Activated CD4-positive, CD25-positive, alpha-beta regulatory T cell (primary cell): ENCODE measurements at regions not wholly inside any gene's neighbourhood (a gene's known extent, or its start where the extent isn't known, plus 50 kb on each side); places are given as distances from the start of the nearest gene placed in this dataset.
"Not testable (repeated sequence)": the region's sequence is repeated elsewhere in the genome, so short reads cannot be mapped to it uniquely, and the experiment has no call there.

ENCODE experiments used
- DNase-seq, 4 experiments: peaks; one replicate each; lab custom pipeline; 2025; lab: John Stamatoyannopoulos, UW

DNA sequence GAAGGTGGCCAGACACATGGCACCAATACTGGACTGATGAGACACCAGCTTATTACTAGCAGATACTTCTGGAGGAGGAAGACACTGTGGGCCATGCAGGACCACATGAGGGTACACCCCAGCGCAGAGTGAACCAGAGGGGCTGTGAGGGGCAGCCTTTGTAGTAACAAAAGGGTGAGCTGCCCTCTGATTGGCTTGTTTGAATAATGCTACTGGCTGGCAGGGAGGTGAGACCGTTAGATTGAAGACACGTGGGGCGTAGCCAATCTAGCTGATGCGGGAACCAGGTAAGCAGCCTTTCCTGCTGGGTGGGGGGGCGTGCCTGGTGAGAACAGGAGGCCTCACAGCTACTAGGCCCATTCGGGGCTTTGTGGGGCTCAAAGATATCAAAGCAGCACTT lies 102.8 kb upstream of the SEC14L1 start:
- no peak for DNase-seq

DNA sequence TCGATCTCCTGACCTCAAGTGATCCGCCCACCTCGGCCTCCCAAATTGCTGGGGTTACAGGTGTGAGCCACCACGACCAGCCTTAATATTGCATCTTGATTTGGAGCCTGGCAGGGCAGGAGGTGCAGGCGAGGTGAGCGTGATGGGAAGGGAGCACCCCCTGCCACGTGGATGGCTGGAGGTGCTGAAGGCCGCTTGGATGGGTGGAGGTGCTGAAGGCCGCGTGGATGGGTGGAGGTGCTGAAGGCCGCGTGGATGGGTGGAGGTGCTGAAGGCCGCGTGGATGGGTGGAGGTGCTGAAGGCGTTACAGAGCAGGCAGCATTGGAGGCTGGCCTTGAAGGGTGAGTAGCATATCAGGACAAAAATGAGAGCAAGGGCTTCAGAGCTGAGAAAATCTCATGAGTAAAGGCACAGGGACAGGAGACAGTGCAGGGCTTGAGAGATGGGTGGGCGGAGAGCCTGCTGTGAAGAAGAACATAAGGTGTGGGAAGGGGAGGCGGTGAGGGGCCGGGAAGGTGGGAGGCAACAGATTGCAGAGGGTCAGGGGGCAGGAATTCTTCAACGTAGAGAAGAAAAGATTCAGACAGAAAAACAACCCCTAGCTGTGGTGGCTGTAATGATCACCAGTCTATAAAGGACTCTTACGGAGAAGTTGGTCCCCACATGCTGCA lies 101.7 kb upstream of the SEC14L1 start:
- DNase-seq: no peak

DNA sequence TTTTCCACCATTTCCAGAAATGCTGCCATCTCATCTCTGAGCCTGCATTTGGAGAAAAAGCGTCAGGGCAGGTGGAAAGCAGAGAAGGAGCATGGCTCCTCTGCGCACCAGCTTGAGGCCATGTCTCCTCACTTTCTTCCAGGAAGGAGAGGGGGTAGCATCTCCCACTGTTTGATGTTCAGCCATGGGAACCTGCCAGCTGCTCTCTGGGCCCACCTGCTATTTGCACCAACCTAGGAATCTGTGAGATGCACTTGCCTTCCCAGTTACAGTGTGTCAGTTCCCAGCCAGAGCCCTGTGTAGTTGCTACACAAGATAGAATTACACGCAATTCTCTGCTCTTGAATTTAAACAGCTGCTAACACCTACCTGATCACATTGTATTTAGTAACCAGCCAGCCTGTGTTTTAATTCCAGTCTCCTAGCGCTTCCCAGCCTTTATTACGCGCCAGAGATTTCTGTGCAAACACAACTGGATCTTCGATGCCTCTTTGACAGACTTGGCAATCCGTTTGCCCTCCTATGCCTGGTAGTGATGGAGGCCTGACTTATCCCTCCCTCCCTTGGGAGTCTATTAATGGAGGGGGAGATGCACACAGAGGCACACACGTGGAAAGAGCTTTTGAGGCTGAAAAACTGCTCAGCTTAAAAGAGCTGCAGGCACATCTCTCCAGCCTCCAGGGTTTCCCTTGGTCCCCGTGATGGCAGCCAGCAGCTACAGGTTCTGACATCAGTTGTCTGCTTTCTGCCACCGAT lies 98.1 kb upstream of the SEC14L1 start:
- no peak for DNase-seq

DNA sequence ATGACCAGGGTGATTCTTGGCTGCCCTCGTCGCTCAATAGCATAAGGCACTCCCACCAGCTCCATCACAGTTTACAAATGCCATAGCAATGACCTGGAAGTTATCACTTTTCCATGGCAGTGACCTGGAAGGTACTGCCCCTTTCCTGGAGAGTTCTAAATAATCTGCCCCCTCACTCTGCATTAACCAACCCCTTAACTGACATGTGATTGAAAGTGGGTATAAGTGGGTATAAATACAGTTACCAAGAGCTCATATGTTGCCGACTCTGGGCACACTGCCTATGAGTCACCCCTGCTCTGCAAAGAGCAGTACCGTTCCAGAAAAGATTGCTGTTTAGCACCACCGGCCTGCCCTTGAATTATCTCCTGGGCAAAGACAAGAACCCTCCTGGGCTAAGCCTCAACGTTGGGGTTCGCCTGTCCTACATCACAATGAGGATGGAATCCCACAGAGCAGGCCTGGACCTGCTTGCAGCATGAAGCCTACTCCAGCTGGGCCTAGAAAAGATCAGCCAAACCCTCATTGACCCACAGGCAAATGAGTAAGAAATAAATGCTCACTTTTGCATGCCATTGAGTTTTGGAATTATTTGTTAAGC lies 95.2 kb upstream of the SEC14L1 start:
- no peak for DNase-seq

DNA sequence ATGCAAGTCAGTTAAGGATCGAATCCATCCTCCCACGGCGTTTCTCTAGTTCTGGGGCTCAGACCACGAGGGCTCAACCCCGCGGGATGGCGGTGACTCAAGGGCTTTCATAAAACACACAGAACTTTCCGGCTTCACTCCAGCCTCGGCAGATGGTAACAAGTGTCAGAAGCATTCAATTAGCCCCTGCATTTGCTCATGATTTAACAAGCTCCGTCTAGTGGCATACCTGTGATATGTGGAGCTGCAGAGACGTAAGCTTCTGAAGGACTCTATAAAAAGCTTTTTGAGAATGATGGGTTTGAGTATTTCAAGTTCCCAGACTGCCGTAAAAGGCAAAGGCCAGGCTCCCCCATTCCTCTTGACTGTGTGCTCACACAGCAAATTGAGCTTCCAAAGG lies 91.3 kb upstream of the SEC14L1 start:
- DNase-seq: no peak

DNA sequence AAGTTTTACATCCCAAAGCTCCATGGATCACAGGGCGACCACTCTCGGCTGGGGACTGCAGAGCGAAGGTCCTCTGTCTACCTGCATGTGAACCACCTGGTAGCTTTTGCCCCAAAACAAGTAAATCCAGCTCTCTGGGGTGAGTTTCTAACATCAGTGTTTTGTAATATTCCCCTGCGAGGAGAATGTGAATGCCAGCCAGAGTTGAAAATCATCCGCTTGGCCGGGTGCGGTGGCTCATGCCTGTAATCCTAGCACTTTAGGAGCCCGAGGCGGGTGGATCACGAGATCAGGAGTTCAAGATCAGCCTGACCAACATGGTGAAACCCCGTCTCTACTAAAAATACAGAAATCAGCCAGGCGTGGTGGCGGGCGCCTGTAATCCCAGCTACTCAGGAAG lies 89.9 kb upstream of the SEC14L1 start:
- DNase-seq: not testable (repeated sequence)

DNA sequence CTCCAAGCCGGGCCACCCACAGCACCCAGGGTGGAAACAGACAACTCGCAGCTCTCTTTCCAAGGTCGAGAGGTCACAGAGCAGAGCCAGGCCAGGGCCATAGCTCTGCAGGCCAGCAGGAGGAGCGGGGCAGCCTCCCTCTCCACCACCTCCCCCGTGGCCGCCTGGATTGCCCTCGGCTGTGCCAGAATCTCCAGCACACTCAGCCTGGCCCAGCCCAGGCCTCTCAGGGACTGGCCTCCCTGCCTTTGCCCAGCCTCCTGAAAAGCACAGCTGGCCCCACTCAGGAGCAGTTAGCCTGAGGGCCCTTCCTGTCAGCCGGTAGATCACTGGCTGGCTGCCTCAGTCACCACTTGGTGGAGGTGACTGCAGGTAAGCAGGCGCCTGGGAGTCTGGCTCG lies 85.8 kb upstream of the SEC14L1 start:
- no peak for DNase-seq

DNA sequence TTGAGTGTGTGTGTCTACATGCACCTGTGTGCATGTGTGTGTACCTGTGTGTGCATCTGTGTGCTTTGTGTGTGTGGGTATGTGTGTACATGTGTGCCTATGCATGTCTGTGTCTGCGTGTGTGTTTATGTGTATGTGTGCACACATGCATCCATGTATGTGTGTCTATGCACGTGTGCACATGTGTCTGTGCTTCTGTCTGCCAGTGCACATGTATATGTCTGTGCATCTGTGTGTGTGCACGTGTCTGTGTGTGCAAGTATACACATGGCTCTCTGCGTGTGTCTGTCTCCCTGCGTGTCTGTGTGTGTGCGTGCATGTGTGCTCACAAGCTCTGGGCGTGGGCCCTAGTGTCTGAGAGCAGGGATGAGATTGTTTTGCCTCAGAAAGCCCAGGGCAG lies 85.3 kb upstream of the SEC14L1 start:
- no peak for DNase-seq

DNA sequence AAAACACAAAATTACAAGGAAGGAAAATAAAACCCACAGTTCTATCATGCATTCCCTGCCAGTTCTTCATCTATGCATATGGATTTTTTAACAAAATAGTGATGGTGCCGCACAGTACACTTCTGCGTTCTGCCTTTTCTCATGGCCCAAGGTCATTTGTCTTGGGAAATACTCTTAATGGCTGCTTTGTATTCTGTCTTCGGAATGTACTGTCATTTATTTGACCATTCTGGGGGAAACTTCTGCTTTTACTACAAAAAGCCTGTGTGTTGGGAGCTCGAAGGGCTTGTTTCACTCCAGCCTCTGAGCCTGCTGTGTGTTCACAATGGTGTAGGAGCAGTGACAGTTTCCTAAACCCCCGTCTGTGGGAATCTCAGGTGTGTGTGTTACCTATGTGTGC lies 82.8 kb upstream of the SEC14L1 start:
- DNase-seq: no peak

DNA sequence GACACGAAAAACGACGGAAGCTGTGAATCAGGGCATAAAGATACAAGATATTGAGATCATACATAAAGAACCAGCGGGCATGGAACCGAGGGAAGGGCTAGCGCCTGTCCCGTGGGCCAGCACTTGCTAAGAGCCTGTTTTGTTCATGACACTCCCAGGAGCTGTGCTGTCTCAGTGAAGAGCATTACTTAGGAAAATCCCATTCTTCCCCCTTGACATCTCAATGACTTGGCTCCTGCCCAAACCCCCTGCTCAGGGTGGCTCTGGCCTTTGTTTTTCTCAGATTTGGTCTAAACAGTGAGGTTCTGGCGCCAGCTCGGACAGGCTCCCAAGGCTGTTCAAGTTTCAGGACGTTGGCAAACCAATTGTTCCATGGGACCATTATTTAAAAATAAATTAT lies 79.1 kb upstream of the SEC14L1 start:
- no peak for DNase-seq

DNA sequence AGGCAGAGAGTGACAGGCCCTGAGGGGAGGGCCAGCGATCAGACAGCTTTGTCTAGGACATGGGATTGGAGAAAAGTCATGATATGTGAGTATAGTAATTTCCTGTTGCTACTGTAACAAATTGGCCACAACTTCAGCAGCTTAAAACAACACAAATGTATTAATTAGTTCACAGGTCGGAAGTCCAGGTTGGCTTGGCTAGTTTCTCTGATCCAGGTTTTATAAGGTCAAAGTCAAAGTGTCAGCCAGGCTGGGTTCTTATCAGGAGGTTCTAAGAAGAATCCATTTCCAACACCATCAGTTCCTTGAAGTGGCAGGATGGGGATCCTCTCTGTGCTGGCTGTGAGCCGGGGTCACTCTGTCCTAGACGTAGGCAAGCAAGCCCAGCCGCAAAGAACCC lies 76.2 kb upstream of the SEC14L1 start:
- DNase-seq: no peak

DNA sequence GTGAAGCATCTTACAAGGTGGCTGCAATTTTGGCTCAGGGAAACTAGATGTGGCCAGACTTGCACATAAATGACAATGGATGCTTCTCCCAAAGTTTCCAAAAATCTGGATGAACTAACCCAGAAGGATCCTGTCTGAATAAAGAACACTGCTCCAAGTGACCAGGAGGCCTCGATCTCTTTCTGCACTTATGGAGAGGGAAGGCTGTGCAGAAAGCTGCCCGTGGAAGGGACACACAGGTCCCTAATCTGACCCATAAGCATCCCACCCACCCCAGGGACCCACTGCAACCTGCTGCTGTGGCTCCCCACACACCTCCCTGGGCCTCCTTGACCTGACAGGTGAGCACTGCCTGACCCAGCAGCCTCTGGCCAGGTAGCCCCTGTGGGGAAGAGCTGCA lies 74.6 kb upstream of the SEC14L1 start:
- DNase-seq: no peak

DNA sequence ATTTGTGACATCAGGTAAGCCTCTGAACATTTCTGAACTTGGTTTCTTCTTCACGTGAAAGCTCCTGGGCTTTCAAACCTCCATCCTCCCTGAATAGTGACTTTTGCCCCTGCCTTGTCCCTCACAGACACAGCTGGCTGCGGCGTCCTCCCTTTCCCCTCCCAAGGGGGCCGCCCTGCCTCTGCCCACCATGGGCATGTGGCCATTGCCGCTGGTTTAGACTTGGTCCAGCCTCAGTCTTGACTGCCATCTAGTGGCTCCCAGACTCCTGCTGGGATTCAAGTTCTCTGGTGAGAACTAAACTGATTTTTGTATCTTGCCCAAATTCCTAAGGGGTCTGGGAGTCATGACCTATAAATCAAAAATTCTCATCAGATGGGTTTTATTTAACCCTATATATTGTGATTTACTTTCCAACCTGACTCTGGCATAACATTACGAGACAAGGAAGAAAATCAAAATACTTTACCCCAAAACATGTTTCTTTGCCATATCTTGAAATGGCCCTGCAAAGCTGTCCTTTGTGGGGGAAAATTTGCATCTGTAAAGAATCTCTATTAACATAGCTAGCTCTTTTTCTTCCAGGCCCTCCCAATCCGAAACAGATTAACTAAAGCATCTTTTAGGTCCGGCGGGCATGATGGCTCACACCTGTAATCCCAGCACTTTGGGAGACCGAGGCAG lies 73.9 kb upstream of the SEC14L1 start:
- peak in 1 of 4 experiments; percentile 8 for DNase-seq

DNA sequence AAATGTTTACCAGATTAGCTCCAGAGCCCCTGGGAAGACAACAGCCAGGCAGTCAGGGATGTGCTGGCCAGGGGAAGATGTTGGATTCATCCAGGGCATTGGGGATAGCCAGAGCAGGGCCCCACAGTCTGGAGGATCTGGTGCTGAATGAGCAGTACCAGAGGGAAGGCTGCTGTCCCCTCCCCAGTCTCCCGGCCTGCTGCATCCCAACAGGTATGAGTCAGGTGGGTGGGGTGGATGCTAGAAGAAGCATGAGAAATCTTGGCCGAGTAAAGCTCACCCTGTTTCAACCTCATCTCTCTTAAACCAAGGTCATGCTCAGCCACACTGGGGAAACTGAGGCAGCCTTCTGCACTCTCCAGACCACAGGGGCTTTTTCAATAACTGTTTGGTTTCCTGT lies 71.9 kb upstream of the SEC14L1 start:
- DNase-seq: no peak

DNA sequence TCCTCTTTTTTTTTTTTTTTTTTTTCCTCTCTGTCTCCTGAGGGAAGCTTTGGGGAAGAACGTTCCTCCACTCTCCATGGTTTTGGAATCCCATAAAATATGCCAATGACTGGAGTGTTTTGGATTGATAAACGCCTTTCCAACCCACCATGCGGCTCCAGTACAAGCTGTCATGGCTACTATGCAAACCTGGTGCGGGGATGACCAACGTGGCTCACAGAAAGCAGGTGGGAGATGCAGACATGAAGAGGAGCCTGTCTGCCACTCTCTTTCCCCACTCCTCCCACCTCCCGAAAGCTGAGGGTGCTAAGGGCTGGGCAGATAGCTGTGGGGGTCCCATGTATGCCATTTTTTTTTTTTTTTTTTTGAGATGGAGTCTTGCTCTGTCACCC lies 69.9 kb upstream of the SEC14L1 start:
- DNase-seq: no peak

DNA sequence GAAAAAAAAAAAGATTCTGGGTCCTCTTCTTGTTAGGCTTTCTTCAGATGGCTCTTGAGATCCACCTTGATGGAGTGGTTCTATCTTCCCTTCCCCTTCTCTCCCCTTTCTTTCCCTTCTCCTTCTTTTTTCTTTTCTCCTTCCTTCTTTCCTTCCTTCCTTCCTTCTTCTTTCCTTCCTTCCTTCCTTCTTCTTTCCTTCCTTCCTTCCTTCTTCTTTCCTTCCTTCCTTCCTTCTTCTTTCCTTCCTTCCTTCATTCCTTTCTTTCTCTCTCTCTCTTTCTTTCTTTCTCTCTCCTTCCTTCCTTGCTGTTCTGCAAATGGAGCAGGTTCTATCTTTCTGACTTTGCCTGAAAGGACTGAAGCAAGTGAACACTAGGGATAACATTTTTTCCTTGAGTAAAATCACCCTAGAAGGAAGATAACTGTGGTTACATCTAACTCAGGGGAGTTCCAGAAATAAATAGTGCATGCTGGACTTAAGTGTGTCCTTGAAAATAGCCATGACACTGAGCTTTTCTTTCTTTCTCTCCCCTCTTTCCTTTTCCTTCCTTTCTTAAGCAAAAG lies 68.8 kb upstream of the SEC14L1 start:
- no peak for DNase-seq

DNA sequence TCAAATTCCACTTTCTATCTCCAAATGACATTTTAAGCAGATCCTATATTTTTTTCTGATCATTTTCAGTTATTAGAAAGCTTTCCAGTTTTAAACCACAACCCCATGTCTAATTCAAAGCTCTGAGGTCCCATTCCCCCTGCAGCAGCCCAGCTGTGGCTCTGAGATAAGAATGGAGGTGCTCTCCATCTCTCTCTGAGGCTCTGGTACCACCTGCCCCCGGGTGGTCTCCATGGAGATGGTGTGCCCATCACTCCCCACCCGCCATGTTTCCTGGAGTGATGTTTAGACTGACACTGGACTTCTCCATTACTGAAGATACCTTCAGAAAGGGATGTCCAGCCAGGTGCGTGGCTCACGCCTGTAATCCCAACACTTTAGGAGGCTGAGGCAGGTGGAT lies 68.1 kb upstream of the SEC14L1 start:
- no peak for DNase-seq

DNA sequence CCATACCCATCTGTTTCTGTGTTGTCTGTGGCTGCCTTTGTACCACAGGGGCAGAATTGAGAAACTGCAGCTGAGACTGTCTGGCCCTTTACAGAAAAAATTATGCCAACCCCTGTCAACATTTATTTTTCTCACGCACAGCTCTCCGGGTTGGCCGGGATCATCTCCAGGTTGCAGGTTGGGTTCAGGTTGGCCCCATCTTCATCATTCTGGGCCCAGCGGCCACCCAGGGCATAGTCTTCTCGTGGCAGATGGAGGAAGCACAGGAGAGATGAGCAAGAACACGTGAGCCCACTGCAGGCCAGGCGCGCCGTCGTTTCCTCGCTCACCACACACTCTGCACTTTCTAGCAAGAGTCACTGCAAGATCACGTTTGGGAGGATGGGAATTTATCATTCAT lies 66.1 kb upstream of the SEC14L1 start:
- no peak for DNase-seq

DNA sequence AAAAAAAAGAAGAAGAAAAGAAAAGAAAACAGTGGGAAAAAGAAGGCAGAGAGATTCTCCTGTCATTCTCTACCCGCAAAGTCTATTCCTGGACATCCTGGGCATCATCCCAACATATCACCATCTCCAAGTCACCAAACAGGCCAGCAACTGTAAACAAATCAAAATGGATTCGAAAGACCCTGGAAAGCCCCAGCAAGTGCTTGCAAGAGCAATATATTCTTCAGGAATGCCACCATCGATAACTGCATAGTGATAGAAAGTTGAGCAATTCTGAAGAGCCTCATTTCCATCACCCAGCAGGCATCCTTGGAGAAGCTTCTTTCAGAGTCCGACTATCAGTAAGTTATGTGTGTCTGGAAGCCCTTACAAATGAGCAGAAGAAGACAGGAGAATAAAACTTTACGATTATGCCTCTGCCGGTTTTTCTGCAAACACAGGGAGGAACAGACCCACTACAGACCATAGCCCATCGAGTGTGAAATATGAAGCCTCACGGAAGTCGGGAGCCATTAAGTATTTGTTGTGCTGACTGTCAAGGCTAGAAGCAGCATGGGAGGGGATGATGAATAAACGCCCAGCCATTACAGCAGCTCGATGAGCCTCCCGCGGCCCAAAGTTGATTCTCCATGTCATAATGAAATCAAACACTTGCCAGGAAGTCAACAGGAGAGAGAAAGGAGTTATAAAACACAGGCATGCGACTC lies 64.5 kb upstream of the SEC14L1 start:
- DNase-seq: no peak

DNA sequence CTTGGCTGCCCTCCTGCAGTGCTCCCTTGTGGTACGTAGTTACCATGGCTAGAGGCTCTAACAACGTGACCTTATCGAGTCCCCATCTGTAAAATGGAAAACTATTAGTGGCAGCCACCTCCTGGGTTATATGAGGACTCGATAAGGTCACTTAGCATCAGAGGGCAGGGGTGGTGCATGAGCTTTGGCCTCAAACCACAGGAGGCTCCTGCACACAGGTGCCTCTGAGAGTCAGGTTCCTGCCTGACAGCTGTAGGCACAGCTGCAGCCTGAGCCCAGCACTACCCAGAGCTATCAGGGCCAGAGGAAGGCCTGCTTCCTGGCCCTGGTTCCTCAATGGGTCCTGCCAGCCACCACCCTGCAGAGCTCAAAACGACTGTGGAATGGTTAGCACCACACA lies 57.2 kb upstream of the SEC14L1 start:
- no peak for DNase-seq

DNA sequence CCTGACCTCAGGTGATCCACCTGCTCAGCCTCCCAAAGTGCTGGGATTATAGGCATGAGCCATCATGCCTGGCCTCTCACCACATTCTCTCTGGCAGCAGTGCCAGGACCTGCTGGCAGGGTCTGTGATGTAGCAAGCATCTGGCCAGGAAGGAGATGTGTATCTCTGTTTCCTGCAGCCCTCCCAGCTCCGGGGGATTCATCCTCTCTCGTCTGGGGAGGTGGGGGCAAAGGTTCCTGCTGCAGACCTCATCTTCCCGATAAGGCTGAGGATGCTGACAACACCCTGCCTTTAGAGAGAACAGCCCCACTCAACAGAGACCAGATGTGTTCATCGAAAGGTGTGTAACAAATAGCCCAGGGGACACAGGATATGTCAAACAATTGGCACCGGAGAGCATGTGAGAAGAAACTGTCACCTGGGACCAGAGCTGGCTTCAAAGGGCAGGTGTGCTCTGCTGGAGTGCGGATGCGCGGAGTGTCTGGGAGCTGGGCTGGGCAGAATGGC lies 54.8 kb upstream of the SEC14L1 start:
- no peak for DNase-seq
